ENCODE measurements at regions not wholly inside any gene's neighbourhood (a gene's known extent, or its start where the extent isn't known, plus 50 kb on each side); places are given as distances from the start of the nearest gene placed in this dataset.

- ChIA-PET CTCF (no interaction called here), POLR2A (no interaction called here), RAD21 (ENCODE audit: low non-redundant PET in 1 of 2, low total read pairs in 2 of 2, uncharacterized antibody in 2 of 2, unreplicated experiment in 2 of 2) (no interaction called here)
- Histone ChIP-seq H3K4me2 (ENCODE audit: low read length) (no peak overlapping the region), H3K9me2 (ENCODE audit: insufficient read depth) (no peaks in the 10 kb centered on the region), H3K9me3 (ENCODE audit: control insufficient read depth in 1 of 2, insufficient read depth in 1 of 2, low read depth in 1 of 2, low read length in 2 of 2) (no peaks in the 10 kb centered on the region), H3K9ac (ENCODE audit: low read length) (no peak overlapping the region), H4K20me1 (ENCODE audit: insufficient read depth) (no peaks in the 10 kb centered on the region), H3K36me3 (ENCODE audit: control insufficient read depth in 1 of 2, insufficient read depth in 2 of 2, low read length in 2 of 2) (no peaks in the 10 kb centered on the region), H3K27me3 (ENCODE audit: insufficient read depth, low read length) (no peaks in the 10 kb centered on the region), H3K4me1 (ENCODE audit: control insufficient read depth in 1 of 2, insufficient read depth in 2 of 2, low read length in 2 of 2) (peaks cover 0 to 6% of the 10 kb centered on the region in 2 experiments; a peak in 1 of 4 replicates), H3K79me2 (ENCODE audit: insufficient read depth, low read length) (no peaks in the 10 kb centered on the region), H3K4me3 (replicated peaks in 1 of 2; ENCODE audit: low read depth in 1 of 2, low read length in 2 of 2) (no peak overlapping the region), H2AFZ (ENCODE audit: low read depth, low read length, poor library complexity, severe bottlenecking) (no peak overlapping the region), H3K27ac (ENCODE audit: low read depth, low read length) (no peak overlapping the region)
- intact Hi-C loops (cut with micrococcal nuclease): no loop called here
- DNase-seq (ENCODE audit: low read depth, low spot score): no peak
- TF ChIP-seq CTCF (IDR thresholded peaks at IDR 0.05 in 2 of 3, conservative IDR thresholded peaks at IDR 0.05 in 1 of 3; ENCODE audit: borderline replicate concordance in 1 of 3, insufficient read depth in 1 of 3, low read depth in 2 of 3, low read length in 2 of 3): no peak
- TF ChIP-seq ZBTB33 (IDR thresholded peaks at IDR 0.05; ENCODE audit: extremely low read depth, insufficient replicate concordance, low read length): no peak
- no peak for TF ChIP-seq SIN3A (IDR thresholded peaks at IDR 0.05; ENCODE audit: low read depth)
- TF ChIP-seq ZFX (IDR thresholded peaks at IDR 0.05): no peak
- no peak for TF ChIP-seq JUND (IDR thresholded peaks at IDR 0.05)
- no peak for TF ChIP-seq EZH2phosphoT487 (IDR thresholded peaks at IDR 0.05; ENCODE audit: borderline replicate concordance)
- TF ChIP-seq ATF3 (IDR thresholded peaks at IDR 0.05): no peak
- TF ChIP-seq CEBPB (IDR thresholded peaks at IDR 0.05; ENCODE audit: low read depth): no peak
- no peak for TF ChIP-seq EGR1 (IDR thresholded peaks at IDR 0.05; ENCODE audit: low read depth)
- no peak for TF ChIP-seq POLR2AphosphoS5 (IDR thresholded peaks at IDR 0.05; ENCODE audit: low read depth, low read length)
- TF ChIP-seq TCF7L2 (IDR thresholded peaks at IDR 0.05; ENCODE audit: borderline replicate concordance, extremely low read depth, insufficient read depth, insufficient read length): no peak
- TF ChIP-seq REST (IDR thresholded peaks at IDR 0.05; ENCODE audit: low read depth): no peak
- no peak for TF ChIP-seq SRF (IDR thresholded peaks at IDR 0.05; ENCODE audit: low read depth)
- TF ChIP-seq POLR2A (IDR thresholded peaks at IDR 0.05; ENCODE audit: borderline replicate concordance, extremely low read depth, insufficient read depth, insufficient read length): no peak
- TF ChIP-seq RAD21 (IDR thresholded peaks at IDR 0.05; ENCODE audit: low read depth): no peak
- no peak for TF ChIP-seq FOSL1 (IDR thresholded peaks at IDR 0.05; ENCODE audit: low read depth)
- no peak for TF ChIP-seq ZNF274 (IDR thresholded peaks at IDR 0.05; ENCODE audit: low read depth, low read length)
- no peak for TF ChIP-seq SP1 (IDR thresholded peaks at IDR 0.05; ENCODE audit: low read depth)
- ATAC-seq: no peak
- no TSS peak for BruUV-seq (replicated peaks)
Observed at GRCh38 chr11:112339566-112339965, 78.9 kb upstream of the PLET1 start.

Measured in HCT116 (cell line).